ENCODE measurements at regions not wholly inside any gene's neighbourhood (a gene's known extent, or its start where the extent isn't known, plus 50 kb on each side); places are given as distances from the start of the nearest gene placed in this dataset.

DNA sequence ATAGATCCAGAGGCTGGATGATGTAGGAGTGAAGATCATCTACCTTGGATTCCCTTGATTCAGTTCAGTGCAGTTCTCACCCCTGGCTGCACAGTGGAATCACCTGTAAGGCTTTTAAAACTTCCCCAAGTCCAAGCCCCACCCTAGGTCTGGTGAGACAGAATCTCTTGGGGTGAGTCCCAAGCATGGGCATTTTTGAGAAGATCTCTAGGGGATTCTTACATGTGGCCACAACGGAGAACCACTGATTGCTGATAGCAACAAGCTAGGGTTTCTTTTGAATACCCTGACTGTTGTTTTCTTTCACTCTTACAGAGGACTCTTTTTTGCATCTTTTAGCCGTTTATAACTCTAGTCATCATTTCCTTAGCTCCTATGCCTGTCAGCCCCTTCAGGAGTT is 204.9 kb upstream of the RASGRP1 start:
- TF ChIP-seq, protein P1, sequence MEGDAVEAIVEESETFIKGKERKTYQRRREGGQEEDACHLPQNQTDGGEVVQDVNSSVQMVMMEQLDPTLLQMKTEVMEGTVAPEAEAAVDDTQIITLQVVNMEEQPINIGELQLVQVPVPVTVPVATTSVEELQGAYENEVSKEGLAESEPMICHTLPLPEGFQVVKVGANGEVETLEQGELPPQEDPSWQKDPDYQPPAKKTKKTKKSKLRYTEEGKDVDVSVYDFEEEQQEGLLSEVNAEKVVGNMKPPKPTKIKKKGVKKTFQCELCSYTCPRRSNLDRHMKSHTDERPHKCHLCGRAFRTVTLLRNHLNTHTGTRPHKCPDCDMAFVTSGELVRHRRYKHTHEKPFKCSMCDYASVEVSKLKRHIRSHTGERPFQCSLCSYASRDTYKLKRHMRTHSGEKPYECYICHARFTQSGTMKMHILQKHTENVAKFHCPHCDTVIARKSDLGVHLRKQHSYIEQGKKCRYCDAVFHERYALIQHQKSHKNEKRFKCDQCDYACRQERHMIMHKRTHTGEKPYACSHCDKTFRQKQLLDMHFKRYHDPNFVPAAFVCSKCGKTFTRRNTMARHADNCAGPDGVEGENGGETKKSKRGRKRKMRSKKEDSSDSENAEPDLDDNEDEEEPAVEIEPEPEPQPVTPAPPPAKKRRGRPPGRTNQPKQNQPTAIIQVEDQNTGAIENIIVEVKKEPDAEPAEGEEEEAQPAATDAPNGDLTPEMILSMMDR (IDR thresholded peaks at IDR 0.05): no peak
- TF ChIP-seq POLR2AphosphoS5 (IDR thresholded peaks at IDR 0.05; ENCODE audit: low read depth, low read length) (no peak), TCF7L2 (IDR thresholded peaks at IDR 0.05; ENCODE audit: low read depth, low read length) (no peak)
- TF ChIP-seq, protein P2, sequence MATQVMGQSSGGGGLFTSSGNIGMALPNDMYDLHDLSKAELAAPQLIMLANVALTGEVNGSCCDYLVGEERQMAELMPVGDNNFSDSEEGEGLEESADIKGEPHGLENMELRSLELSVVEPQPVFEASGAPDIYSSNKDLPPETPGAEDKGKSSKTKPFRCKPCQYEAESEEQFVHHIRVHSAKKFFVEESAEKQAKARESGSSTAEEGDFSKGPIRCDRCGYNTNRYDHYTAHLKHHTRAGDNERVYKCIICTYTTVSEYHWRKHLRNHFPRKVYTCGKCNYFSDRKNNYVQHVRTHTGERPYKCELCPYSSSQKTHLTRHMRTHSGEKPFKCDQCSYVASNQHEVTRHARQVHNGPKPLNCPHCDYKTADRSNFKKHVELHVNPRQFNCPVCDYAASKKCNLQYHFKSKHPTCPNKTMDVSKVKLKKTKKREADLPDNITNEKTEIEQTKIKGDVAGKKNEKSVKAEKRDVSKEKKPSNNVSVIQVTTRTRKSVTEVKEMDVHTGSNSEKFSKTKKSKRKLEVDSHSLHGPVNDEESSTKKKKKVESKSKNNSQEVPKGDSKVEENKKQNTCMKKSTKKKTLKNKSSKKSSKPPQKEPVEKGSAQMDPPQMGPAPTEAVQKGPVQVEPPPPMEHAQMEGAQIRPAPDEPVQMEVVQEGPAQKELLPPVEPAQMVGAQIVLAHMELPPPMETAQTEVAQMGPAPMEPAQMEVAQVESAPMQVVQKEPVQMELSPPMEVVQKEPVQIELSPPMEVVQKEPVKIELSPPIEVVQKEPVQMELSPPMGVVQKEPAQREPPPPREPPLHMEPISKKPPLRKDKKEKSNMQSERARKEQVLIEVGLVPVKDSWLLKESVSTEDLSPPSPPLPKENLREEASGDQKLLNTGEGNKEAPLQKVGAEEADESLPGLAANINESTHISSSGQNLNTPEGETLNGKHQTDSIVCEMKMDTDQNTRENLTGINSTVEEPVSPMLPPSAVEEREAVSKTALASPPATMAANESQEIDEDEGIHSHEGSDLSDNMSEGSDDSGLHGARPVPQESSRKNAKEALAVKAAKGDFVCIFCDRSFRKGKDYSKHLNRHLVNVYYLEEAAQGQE (IDR thresholded peaks at IDR 0.05; ENCODE audit: insufficient read depth in 1 of 2, low read depth in 2 of 2, low read length in 1 of 2): no peak

Data from Panc1 (cell line).